Trophoblast cell (in vitro differentiated cells and primary cell): ENCODE measurements at regions not wholly inside any gene's neighbourhood (a gene's known extent, or its start where the extent isn't known, plus 50 kb on each side); places are given as distances from the start of the nearest gene placed in this dataset.

Experiments
- DNase-seq, 2 donors: peaks; one replicate each; pipeline ENCODE4 v3.0.0-alpha.2; 2016
- H2AFZ ChIP-seq: 2 replicates; pipeline ENCODE4 v1.6.1; 2013; ENCODE audit warnings: low read length, moderate library complexity, mild to moderate bottlenecking; ENCODE audit not compliant: insufficient read depth, poor library complexity
- H2AK5ac ChIP-seq: 2 replicates; pipeline ENCODE4 v1.6.1; 2013; ENCODE audit warnings: mild to moderate bottlenecking, low read length
- H2BK120ac ChIP-seq: 2 replicates; pipeline ENCODE4 v1.6.1; 2013; ENCODE audit warnings: low read length, mild to moderate bottlenecking, moderate library complexity; ENCODE audit not compliant: insufficient read depth, poor library complexity
- H2BK12ac ChIP-seq: 2 replicates; pipeline ENCODE4 v1.6.1; 2013; ENCODE audit warnings: mild to moderate bottlenecking, low read length, moderate library complexity
- H2BK5ac ChIP-seq: 2 replicates; pipeline ENCODE4 v1.6.1; 2013; ENCODE audit warnings: low read length, low read depth, moderate library complexity, mild to moderate bottlenecking; ENCODE audit not compliant: poor library complexity
- H3K14ac ChIP-seq: 2 replicates; pipeline ENCODE4 v1.6.1; 2013; ENCODE audit warnings: mild to moderate bottlenecking, low read length
- H3K18ac ChIP-seq: 2 replicates; pipeline ENCODE4 v1.6.1; 2013; ENCODE audit warnings: mild to moderate bottlenecking, low read length
- H3K23ac ChIP-seq: 2 replicates; pipeline ENCODE4 v1.6.1; 2013; ENCODE audit warnings: low read length
- H3K27ac ChIP-seq: 2 replicates; pipeline ENCODE4 v1.5.1; 2013; ENCODE audit warnings: low read depth, mild to moderate bottlenecking, inconsistent platforms, low read length, moderate library complexity
- H3K27me3 ChIP-seq: 2 replicates; pipeline ENCODE4 v1.6.1; 2013; ENCODE audit warnings: inconsistent platforms, mild to moderate bottlenecking, low read length, moderate library complexity; ENCODE audit not compliant: insufficient read depth
- H3K36me3 ChIP-seq, 2 experiments: 1 replicate in 1 of 2; 2 replicates in 1 of 2; pipeline ENCODE4 v1.6.1; 2013; ENCODE audit warnings: low read length in 2 of 2, mild to moderate bottlenecking in 2 of 2, moderate library complexity in 1 of 2; ENCODE audit not compliant: insufficient read depth in 2 of 2, control insufficient read depth in 1 of 2
- H3K4ac ChIP-seq: 2 replicates; pipeline ENCODE4 v1.6.1; 2013; ENCODE audit warnings: low read depth, mild to moderate bottlenecking, low read length, moderate library complexity
- H3K4me1 ChIP-seq, 2 experiments: 1 replicate in 1 of 2; 2 replicates in 1 of 2; pipeline ENCODE4 v1.6.1; 2013; ENCODE audit warnings: low read length in 2 of 2, mild to moderate bottlenecking in 2 of 2, moderate library complexity in 1 of 2; ENCODE audit not compliant: insufficient read depth in 2 of 2, control insufficient read depth in 1 of 2
- H3K4me2 ChIP-seq: 2 replicates; pipeline ENCODE4 v1.6.1; 2013; ENCODE audit warnings: inconsistent platforms, mild to moderate bottlenecking, low read length, moderate library complexity
- H3K4me3 ChIP-seq: 2 replicates; pipeline ENCODE4 v1.5.1; 2013; ENCODE audit warnings: mild to moderate bottlenecking, low read depth, low read length, inconsistent platforms
- H3K79me1 ChIP-seq: one replicate; pipeline ENCODE4 v1.6.1; 2013; ENCODE audit warnings: low read length
- H3K79me2 ChIP-seq: 2 replicates; pipeline ENCODE4 v1.6.1; 2013; ENCODE audit warnings: low read length, mild to moderate bottlenecking; ENCODE audit not compliant: control insufficient read depth, insufficient read depth, poor library complexity
- H3K9ac ChIP-seq: 2 replicates; pipeline ENCODE4 v1.6.1; 2013; ENCODE audit warnings: mild to moderate bottlenecking, low read length
- H3K9me3 ChIP-seq: 2 replicates; pipeline ENCODE4 v1.6.1; 2013; ENCODE audit warnings: low read depth, mild to moderate bottlenecking, control low read depth, inconsistent platforms, low read length; ENCODE audit not compliant: insufficient read depth
- H4K12ac ChIP-seq: 2 replicates; pipeline ENCODE4 v1.6.1; 2013; ENCODE audit warnings: low read depth, mild to moderate bottlenecking, low read length, moderate library complexity
- H4K8ac ChIP-seq: 2 replicates; pipeline ENCODE4 v1.6.1; 2013; ENCODE audit warnings: low read depth, mild to moderate bottlenecking, low read length, moderate library complexity
- H4K91ac ChIP-seq: one replicate; pipeline ENCODE4 v1.6.1; 2013; ENCODE audit warnings: low read depth, mild to moderate bottlenecking, low read length, moderate library complexity
- WGBS: extraction: QIAGEN DNeasy Blood & Tissue Kit; methylation state at CpG from one replicate; pipeline ENCODE4 v1.1.7; 2013; ENCODE audit warnings: missing lambda C conversion rate; ENCODE audit not compliant: insufficient read length, insufficient coverage; ENCODE audit errors: extremely low coverage; 5-methylcytosine and 5-hydroxymethylcytosine counted together

- no peak overlapping the region for H2AK5ac ChIP-seq
- WGBS = no CpG with 5 or more reads among the region's 31 CpGs
- H4K8ac ChIP-seq = peak overlapping the region; percentile 78
- H3K4me1 ChIP-seq = peaks cover 13 to 17% of the 10 kb centered on the region in 2 experiments
- H3K4ac ChIP-seq = peak overlapping the region; percentile 8
- H3K36me3 ChIP-seq = peaks cover 0 to 5% of the 10 kb centered on the region in 2 experiments
- H3K14ac ChIP-seq = peak overlapping the region; percentile 29
- H3K4me2 ChIP-seq = no peak overlapping the region
- H3K27ac ChIP-seq = peak overlapping the region; percentile 87
- no peak overlapping the region for H3K9ac ChIP-seq
- H2BK12ac ChIP-seq = peak overlapping the region; percentile 99
- H3K9me3 ChIP-seq = peaks cover 6% of the 10 kb centered on the region
- DNase-seq = peak; percentile 88 to 92
- peaks cover 6% of the 10 kb centered on the region for H3K79me2 ChIP-seq
- H2BK5ac ChIP-seq = peak overlapping the region; percentile 92
- H2BK120ac ChIP-seq = peak overlapping the region; percentile 93
- H3K4me3 ChIP-seq = no peak overlapping the region
- peak overlapping the region; percentile 71 for H2AFZ ChIP-seq
- H3K79me1 ChIP-seq = peaks cover 33% of the 10 kb centered on the region
- no peak overlapping the region for H3K23ac ChIP-seq
- peak overlapping the region; percentile 16 for H3K18ac ChIP-seq
- H4K12ac ChIP-seq = no peak overlapping the region
- no peaks in the 10 kb centered on the region for H3K27me3 ChIP-seq
- peak overlapping the region; percentile 96 for H4K91ac ChIP-seq
These were observed 105.2 kb upstream of the ATF7IP start for GRCh38 chr12:14260011-14260993.

- Histone ChIP-seq H2AK5ac (peak overlapping the region; percentile 96), H2AFZ (peak overlapping the region; percentile 37), H3K9ac (no peak overlapping the region), H3K14ac (peak overlapping the region; percentile 79), H3K4me3 (no peak overlapping the region), H3K27me3 (no peaks in the 10 kb centered on the region), H4K91ac (peak overlapping the region; percentile 96), H3K27ac (peak overlapping the region; percentile 87), H3K79me1 (peaks cover 38% of the 10 kb centered on the region), H3K79me2 (peaks cover 6% of the 10 kb centered on the region), H3K4ac (peak overlapping the region; percentile 89), H4K12ac (peak overlapping the region; percentile 31), H2BK5ac (peak overlapping the region; percentile 92), H3K23ac (no peak overlapping the region), H3K9me3 (peaks cover 6% of the 10 kb centered on the region), H3K18ac (peak overlapping the region; percentile 75), H4K8ac (peak overlapping the region; percentile 67), H2BK12ac (peak overlapping the region; percentile 99), H3K4me1 (peaks cover 13 to 17% of the 10 kb centered on the region in 2 experiments), H3K36me3 (peaks cover 0 to 5% of the 10 kb centered on the region in 2 experiments), H2BK120ac (peak overlapping the region; percentile 93), H3K4me2 (no peak overlapping the region)
- DNase-seq = no peak
- WGBS = no CpG with 5 or more reads among the region's 6 CpGs
These were observed 104.4 kb upstream of the ATF7IP start for GRCh38 chr12:14261096-14261495.

DNA sequence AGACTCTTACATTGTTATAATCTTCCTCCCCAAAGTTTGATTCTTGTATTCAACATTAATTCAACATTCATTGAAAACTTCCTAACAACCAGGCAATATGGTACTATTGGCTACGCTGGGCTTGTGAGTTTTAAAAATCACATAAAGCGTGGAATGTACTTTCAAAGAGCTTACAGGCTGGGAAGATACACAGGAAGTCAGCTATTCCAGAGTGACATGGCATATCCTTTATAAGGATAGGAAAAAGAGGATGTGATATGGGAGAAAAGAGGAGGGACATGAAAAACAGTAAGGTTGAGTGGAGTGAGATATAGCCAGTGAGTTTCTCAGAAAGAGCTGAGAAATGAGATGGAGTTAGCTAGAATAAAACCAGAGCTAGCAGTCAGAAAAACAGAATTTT is 103.6 kb upstream of the ATF7IP start:
- Histone ChIP-seq H3K4me3 (no peak overlapping the region), H3K79me1 (peaks cover 37% of the 10 kb centered on the region), H3K9me3 (peaks cover 6% of the 10 kb centered on the region), H3K4ac (no peak overlapping the region), H4K8ac (no peak overlapping the region), H3K4me2 (no peak overlapping the region), H3K18ac (no peak overlapping the region), H3K14ac (no peak overlapping the region), H3K23ac (no peak overlapping the region), H4K12ac (no peak overlapping the region), H2BK12ac (peak overlapping the region; percentile 61), H3K36me3 (peaks cover 0 to 5% of the 10 kb centered on the region in 2 experiments), H2BK120ac (peak overlapping the region; percentile 53), H2AK5ac (no peak overlapping the region), H2BK5ac (no peak overlapping the region), H3K79me2 (peaks cover 6% of the 10 kb centered on the region), H3K27ac (no peak overlapping the region), H3K4me1 (peaks cover 13 to 17% of the 10 kb centered on the region in 2 experiments), H3K9ac (no peak overlapping the region), H3K27me3 (no peaks in the 10 kb centered on the region), H2AFZ (no peak overlapping the region), H4K91ac (no peak overlapping the region)
- DNase-seq = no peak
- no CpG with 5 or more reads among the region's 2 CpGs for WGBS

DNA sequence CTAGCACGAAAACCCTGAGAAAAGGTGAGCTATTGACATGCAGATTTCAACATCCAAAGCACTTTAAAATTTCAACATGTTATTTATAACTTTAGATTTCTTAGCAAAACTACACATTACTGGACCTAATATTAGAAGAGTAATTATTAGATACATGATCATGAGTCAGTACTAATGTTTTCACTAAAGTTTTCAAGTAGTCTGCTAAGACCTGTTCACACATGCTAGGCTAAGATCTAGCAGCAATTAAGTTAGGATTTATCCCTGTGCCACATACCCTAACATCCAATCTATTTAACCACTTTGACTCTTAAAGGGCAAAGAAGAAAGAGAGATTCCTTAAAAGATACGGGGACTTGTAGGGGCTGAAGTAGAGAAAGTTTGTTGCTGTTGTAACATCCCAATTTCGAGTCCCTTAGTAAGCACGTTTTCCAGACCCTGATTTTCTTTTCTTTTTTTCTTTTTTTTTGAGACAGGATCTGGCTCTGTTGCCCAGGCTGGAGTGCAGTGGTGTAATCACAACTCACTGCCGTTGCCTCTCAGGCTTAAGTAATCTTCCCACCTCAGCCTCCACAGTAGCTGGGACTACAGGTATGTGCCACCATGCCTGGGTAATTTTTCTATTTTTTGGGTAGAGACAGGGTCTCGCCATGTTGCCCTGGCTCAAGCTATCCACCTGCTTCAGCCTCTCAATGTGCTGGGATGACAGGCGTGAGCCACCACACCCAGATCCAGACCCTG is 102.5 kb upstream of the ATF7IP start:
- no peak for DNase-seq
- Histone ChIP-seq H2BK5ac (no peak overlapping the region), H3K79me1 (peaks cover 37% of the 10 kb centered on the region), H2AFZ (no peak overlapping the region), H3K4me2 (no peak overlapping the region), H2BK120ac (peak overlapping the region; percentile 75), H2BK12ac (peak overlapping the region; percentile 99), H3K9me3 (peaks cover 6% of the 10 kb centered on the region), H3K79me2 (peaks cover 6% of the 10 kb centered on the region), H4K91ac (peak overlapping the region; percentile 1), H3K27me3 (no peaks in the 10 kb centered on the region), H3K18ac (no peak overlapping the region), H3K4ac (peak overlapping the region; percentile 17), H3K36me3 (peaks cover 0 to 5% of the 10 kb centered on the region in 2 experiments), H3K27ac (no peak overlapping the region), H3K4me3 (no peak overlapping the region), H4K12ac (no peak overlapping the region), H3K4me1 (peaks cover 13 to 17% of the 10 kb centered on the region in 2 experiments), H4K8ac (no peak overlapping the region), H2AK5ac (peak overlapping the region; percentile 82), H3K9ac (no peak overlapping the region), H3K14ac (peak overlapping the region; percentile 47), H3K23ac (no peak overlapping the region)
- WGBS = no CpG with 5 or more reads among the region's 7 CpGs
